ENCODE measurements at regions not wholly inside any gene's neighbourhood (a gene's known extent, or its start where the extent isn't known, plus 50 kb on each side); places are given as distances from the start of the nearest gene placed in this dataset.

GRCh38 chr13:34430294-34430693 is 511.8 kb upstream of the NBEA start:
- no peak overlapping the region for H3K4me3 Mint-ChIP-seq
- H3K27me3 Mint-ChIP-seq: no peaks in the 10 kb centered on the region
- peaks cover 2% of the 10 kb centered on the region for H3K9me3 Mint-ChIP-seq
- H3K4me1 Mint-ChIP-seq: no peaks in the 10 kb centered on the region
- no peaks in the 10 kb centered on the region for H3K36me3 Mint-ChIP-seq
- DNase-seq (ENCODE audit: low spot score in 2 of 2): no peak
- H3K27ac Mint-ChIP-seq: no peak overlapping the region
- ATAC-seq (ENCODE audit: low read depth): no peak

- Mint-ChIP-seq H3K27me3 (no peaks in the 10 kb centered on the region), H3K27ac (no peak overlapping the region), H3K9me3 (peaks cover 2% of the 10 kb centered on the region), H3K4me1 (no peaks in the 10 kb centered on the region), H3K36me3 (no peaks in the 10 kb centered on the region), H3K4me3 (no peak overlapping the region)
- ATAC-seq (ENCODE audit: low read depth): no peak
- no peak for DNase-seq (ENCODE audit: low spot score in 2 of 2)
These were observed 510.1 kb upstream of the NBEA start for GRCh38 chr13:34431827-34432581.

DNA sequence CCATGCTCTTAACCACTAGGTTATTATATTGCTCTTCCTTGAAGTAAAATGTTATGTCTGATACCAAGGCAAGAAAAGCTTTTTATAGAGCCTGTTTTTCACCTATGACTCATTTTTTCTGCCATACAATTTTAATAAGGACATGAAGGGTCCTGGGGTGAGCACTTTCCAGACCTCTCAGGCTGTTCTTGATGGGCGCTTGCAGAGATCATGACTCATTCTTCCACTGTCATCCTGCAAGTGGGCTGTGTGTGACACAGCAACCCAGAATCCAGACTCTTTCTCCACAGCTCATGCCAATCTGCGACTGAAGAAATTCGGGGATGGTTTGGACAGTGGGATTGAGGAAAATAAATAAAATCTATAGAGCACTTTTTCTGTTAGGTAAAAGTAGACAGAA is 506.7 kb upstream of the NBEA start:
- Mint-ChIP-seq H3K27ac (no peak overlapping the region), H3K9me3 (no peaks in the 10 kb centered on the region), H3K4me3 (no peak overlapping the region), H3K27me3 (no peaks in the 10 kb centered on the region), H3K4me1 (no peaks in the 10 kb centered on the region), H3K36me3 (no peaks in the 10 kb centered on the region)
- no peak for DNase-seq (ENCODE audit: low spot score in 2 of 2)
- ATAC-seq (ENCODE audit: low read depth): no peak

GRCh38 chr13:34437873-34438272 is 504.2 kb upstream of the NBEA start:
- no peak overlapping the region for H3K27ac Mint-ChIP-seq

GRCh38 chr13:34452831-34453230 is 489.2 kb upstream of the NBEA start:
- Mint-ChIP-seq H3K4me1 (no peaks in the 10 kb centered on the region), H3K27ac (no peak overlapping the region), H3K4me3 (no peak overlapping the region), H3K27me3 (no peaks in the 10 kb centered on the region), H3K9me3 (peaks cover 3% of the 10 kb centered on the region), H3K36me3 (no peaks in the 10 kb centered on the region)
- no peak for ATAC-seq (ENCODE audit: low read depth)
- no peak for DNase-seq (ENCODE audit: low spot score in 2 of 2)

More at GRCh38 chr13:34437873-34438272, 504.2 kb upstream of the NBEA start:
- Mint-ChIP-seq H3K27me3 (no peaks in the 10 kb centered on the region), H3K36me3 (no peaks in the 10 kb centered on the region), H3K9me3 (no peaks in the 10 kb centered on the region), H3K4me1 (no peaks in the 10 kb centered on the region), H3K4me3 (no peak overlapping the region)
- no peak for DNase-seq (ENCODE audit: low spot score in 2 of 2)
- no peak for ATAC-seq (ENCODE audit: low read depth)

DNA sequence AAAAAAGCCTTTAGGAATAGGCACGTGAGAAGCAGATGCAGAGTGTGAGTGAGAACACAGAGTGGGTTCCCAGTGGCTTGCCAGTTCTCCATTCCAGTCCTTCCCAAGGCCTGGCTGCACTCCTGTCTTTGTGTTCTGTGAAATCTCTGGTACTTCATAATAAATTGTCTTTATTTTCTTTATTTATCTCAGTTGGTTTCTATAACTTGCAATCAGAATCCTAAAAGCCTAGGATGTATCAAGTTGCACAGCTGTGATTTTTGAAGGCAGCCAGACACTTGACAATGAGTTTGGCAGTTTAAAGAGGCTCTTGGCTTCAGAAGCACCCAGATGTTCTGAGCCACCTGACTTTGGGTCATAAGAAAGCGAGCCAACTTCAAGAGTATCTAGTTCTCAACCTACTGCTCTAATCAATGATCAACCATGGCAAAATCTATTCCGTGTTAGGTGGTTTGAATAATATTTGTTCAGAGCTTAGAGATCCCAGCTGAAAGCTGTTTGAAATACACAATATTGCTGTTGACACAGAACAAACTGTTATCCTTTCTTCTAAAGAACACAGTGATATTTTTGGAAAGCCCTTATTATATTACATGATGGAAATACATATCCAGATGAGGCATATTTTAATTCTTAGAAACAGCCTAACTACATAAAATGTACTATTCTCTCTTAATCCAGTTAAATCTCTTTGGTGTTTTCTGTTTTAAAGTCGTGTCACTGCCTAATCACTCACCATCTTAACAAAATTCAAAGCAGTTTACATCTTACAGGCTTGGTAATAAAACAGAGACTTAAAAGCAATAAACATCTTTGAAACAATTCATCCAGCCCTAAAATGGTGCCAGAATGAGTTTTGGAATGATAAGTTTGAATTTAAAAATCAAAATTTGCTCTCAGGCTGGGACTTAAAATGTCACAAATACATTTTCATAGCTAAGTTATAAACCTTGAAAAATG is 483.0 kb upstream of the NBEA start:
- DNase-seq (ENCODE audit: low spot score in 2 of 2) (no peak), ATAC-seq (ENCODE audit: low read depth) (no peak)
- no peaks in the 10 kb centered on the region for H3K4me1 Mint-ChIP-seq
- H3K36me3 Mint-ChIP-seq: no peaks in the 10 kb centered on the region
- H3K9me3 Mint-ChIP-seq: no peaks in the 10 kb centered on the region
- no peaks in the 10 kb centered on the region for H3K27me3 Mint-ChIP-seq
- H3K4me3 Mint-ChIP-seq: no peak overlapping the region
- H3K27ac Mint-ChIP-seq: no peak overlapping the region

DNA sequence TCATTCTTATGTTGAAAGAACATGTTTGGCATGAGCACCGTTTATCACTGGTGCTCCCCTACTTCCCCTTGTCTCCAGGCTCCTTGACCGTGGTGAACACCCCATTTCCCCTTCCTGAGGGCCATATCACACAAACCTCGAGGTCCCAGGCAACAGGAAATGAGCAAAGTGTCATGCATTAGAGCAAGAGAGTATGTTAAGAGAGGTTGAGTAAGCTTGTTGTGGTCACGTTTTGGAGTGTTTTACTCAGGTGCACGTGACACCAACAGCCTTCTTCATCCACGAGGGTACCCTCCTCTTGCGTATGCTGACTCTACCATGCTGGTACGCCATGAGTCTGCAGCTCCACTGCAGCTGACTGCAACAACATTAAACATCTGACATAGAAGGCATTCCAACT is 482.2 kb upstream of the NBEA start:
- ATAC-seq (ENCODE audit: low read depth): no peak
- Mint-ChIP-seq H3K9me3 (no peaks in the 10 kb centered on the region), H3K36me3 (no peaks in the 10 kb centered on the region), H3K4me1 (no peaks in the 10 kb centered on the region), H3K27me3 (no peaks in the 10 kb centered on the region), H3K4me3 (no peak overlapping the region), H3K27ac (no peak overlapping the region)
- no peak for DNase-seq (ENCODE audit: low spot score in 2 of 2)

DNA sequence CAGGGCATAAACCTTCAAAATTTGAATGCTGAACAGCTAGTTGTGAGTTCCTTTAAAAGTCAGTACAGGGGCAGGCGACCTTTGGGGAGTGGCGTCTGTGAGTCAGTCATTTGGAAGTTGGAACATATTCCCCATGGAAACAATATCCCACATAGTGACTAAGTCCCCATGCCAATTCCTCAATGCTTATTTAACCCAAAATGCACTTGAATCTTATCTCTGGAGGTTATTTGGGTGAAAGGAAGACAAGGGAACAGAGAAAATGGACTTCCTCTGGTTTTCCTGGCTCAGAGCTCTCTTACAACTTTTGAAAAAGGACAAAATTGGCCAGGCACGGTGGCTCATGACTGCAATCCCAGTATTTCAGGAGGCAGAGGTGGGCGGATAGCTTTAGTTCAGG is 479.2 kb upstream of the NBEA start:
- Mint-ChIP-seq H3K4me3 (no peak overlapping the region), H3K9me3 (no peaks in the 10 kb centered on the region), H3K36me3 (no peaks in the 10 kb centered on the region), H3K4me1 (no peaks in the 10 kb centered on the region), H3K27me3 (no peaks in the 10 kb centered on the region), H3K27ac (no peak overlapping the region)
- no peak for ATAC-seq (ENCODE audit: low read depth)
- no peak for DNase-seq (ENCODE audit: low spot score in 2 of 2)

DNA sequence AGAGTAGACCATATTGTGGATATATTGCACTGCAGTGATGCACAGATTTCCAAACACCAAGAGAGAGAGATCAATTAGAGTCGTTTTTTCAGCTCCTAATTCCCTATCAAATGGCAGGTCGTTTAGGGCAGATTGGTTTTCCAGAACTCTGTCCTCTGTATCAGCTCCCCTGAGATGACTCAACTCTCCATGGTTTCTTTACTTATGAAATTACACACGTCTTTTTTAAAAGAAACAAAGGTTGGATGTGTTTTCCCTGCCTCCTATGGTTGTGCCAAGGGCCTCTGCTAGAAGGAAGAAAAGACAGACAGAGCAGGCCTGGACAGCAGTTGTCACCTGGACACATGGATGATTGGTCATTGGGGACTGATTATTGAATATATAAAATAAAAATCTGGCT is 478.1 kb upstream of the NBEA start:
- H3K36me3 Mint-ChIP-seq: no peaks in the 10 kb centered on the region
- DNase-seq (ENCODE audit: low spot score in 2 of 2): no peak
- ATAC-seq (ENCODE audit: low read depth): no peak
- H3K9me3 Mint-ChIP-seq: no peaks in the 10 kb centered on the region
- no peak overlapping the region for H3K27ac Mint-ChIP-seq
- H3K4me3 Mint-ChIP-seq: no peak overlapping the region
- no peaks in the 10 kb centered on the region for H3K4me1 Mint-ChIP-seq
- H3K27me3 Mint-ChIP-seq: no peaks in the 10 kb centered on the region

- H3K27me3 Mint-ChIP-seq: no peaks in the 10 kb centered on the region
- H3K36me3 Mint-ChIP-seq: no peaks in the 10 kb centered on the region
- no peak for ATAC-seq (ENCODE audit: low read depth)
- H3K4me3 Mint-ChIP-seq: no peak overlapping the region
- no peak overlapping the region for H3K27ac Mint-ChIP-seq
- no peaks in the 10 kb centered on the region for H3K4me1 Mint-ChIP-seq
- no peaks in the 10 kb centered on the region for H3K9me3 Mint-ChIP-seq
- no peak for DNase-seq (ENCODE audit: low spot score in 2 of 2)
These were observed 476.6 kb upstream of the NBEA start for GRCh38 chr13:34465423-34465922.

DNA sequence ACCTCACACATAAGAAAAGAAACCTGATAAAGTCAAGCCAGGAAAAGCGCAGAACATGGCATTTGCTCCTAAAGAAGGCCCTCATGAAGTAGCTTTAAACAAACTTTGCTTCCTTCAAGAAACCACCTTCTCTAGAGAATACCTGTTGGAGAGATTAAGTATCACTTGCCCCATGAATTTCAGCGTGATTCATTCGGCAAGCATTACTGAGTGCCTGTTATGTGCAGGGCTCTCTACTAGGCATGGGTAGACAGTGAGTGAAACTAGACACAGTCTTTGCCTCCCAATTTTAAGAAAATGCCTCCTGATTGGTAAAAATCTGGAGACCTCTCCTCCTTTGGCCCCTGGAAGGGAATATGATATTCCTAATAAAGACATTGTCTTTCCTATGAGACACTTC is 475.8 kb upstream of the NBEA start:
- no peaks in the 10 kb centered on the region for H3K27me3 Mint-ChIP-seq
- H3K4me3 Mint-ChIP-seq: no peak overlapping the region
- no peak overlapping the region for H3K27ac Mint-ChIP-seq
- no peaks in the 10 kb centered on the region for H3K4me1 Mint-ChIP-seq
- no peaks in the 10 kb centered on the region for H3K9me3 Mint-ChIP-seq
- no peak for DNase-seq (ENCODE audit: low spot score in 2 of 2)
- H3K36me3 Mint-ChIP-seq: no peaks in the 10 kb centered on the region
- no peak for ATAC-seq (ENCODE audit: low read depth)

GRCh38 chr13:34467450-34468083 is 474.5 kb upstream of the NBEA start:
- Mint-ChIP-seq H3K4me3 (no peak overlapping the region), H3K36me3 (no peaks in the 10 kb centered on the region), H3K9me3 (no peaks in the 10 kb centered on the region), H3K27me3 (no peaks in the 10 kb centered on the region), H3K4me1 (no peaks in the 10 kb centered on the region), H3K27ac (no peak overlapping the region)
- no peak for ATAC-seq (ENCODE audit: low read depth)
- DNase-seq (ENCODE audit: low spot score in 2 of 2): no peak

DNA sequence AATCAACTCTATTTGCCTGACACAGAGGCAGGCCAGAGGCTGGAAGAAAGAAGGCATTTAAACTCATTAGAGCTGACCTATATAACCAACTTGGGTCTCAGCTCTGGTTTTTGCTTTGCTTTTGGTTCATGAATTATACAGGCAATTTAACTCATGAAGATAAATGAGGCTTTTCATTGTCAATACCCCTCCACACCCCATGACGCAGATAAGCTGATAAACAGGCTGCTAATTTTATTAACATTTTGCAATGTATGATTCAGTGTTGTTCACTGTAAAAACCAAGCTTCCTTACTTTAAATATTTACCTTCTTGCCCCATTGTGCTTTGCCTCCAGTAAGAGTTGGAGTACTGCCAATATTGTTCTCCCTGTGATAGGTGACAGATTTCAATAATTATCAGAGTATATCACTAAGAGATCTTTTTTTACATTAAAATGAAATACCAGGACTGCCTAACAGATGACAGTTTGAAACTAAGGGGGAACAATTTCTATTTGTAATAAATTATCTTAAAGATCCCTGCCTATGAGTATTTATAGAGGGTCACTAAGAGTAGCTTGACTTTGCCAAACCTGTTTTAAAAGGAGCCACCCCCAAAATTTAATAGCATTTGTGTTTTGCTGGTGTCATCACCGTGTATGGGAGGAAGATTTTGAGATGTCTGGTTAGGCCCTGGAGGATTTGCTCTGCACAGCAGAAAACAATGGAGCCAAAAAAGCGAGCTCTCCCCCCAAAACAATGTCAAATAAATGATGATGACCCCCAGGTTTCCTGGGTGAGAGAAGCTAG is 472.7 kb upstream of the NBEA start:
- Mint-ChIP-seq H3K4me3 (no peak overlapping the region), H3K9me3 (peaks cover 1% of the 10 kb centered on the region), H3K36me3 (no peaks in the 10 kb centered on the region), H3K27me3 (no peaks in the 10 kb centered on the region), H3K4me1 (no peaks in the 10 kb centered on the region), H3K27ac (no peak overlapping the region)
- no peak for DNase-seq (ENCODE audit: low spot score in 2 of 2)
- ATAC-seq (ENCODE audit: low read depth): no peak

Measured in memory B cell (primary cell).